ENCODE measurements at regions not wholly inside any gene's neighbourhood (a gene's known extent, or its start where the extent isn't known, plus 50 kb on each side); places are given as distances from the start of the nearest gene placed in this dataset.

DNA sequence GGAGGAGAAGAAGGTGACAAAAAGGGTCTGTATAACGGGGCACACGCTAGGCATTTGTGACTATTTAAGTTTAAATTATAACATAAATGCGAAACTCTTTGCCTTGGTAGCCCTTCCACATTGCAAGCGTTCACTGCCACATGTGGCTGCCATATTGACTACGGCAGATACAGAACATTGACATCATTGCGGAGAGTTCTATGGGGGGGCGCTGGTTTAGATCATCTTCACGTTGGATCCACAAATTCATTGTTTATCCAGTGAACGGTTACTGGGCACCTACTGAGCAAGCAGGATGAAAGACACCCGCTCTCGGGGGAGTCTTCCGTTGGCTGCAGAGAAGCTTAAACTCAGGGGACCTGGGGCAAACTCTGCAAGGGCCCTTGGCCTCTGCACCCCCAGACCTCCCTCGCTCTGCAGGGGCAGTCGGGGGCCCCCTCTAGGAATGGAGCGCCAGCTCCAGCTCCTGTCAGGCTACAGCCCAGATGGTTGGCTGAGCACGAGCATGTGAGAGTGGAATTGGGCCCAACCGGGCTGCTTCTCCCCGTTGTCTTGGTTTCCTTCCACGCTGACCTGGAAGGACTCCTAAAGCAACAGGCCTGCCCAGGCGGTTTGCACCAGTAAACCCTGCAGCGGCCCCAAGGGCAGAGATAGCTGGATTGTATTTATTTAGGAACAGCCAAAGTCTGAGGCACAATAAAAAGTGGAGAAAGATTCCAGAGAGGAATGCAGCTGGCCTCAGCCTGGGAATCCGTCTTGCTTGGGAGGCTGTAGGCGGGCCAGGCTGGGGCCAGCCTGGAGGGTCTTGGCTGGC, 172.2 kb downstream of the SEC14L1 start:
- TF ChIP-seq, protein P1, sequence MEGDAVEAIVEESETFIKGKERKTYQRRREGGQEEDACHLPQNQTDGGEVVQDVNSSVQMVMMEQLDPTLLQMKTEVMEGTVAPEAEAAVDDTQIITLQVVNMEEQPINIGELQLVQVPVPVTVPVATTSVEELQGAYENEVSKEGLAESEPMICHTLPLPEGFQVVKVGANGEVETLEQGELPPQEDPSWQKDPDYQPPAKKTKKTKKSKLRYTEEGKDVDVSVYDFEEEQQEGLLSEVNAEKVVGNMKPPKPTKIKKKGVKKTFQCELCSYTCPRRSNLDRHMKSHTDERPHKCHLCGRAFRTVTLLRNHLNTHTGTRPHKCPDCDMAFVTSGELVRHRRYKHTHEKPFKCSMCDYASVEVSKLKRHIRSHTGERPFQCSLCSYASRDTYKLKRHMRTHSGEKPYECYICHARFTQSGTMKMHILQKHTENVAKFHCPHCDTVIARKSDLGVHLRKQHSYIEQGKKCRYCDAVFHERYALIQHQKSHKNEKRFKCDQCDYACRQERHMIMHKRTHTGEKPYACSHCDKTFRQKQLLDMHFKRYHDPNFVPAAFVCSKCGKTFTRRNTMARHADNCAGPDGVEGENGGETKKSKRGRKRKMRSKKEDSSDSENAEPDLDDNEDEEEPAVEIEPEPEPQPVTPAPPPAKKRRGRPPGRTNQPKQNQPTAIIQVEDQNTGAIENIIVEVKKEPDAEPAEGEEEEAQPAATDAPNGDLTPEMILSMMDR (IDR thresholded peaks at IDR 0.05; ENCODE audit: control extremely low read depth, extremely low read depth, low read depth, missing control alignments), result no peak
- POLR2A ChIA-PET, result interaction anchor here (0.6 kb wide), 1 partner anchor 221 kb away, joined by 3 read pairs; no protein-coding TSS in a partner anchor
- DNase-seq (ENCODE audit: extremely low spot score), result no peak
- CTCF ChIA-PET, result interaction anchor here (1.3 to 1.8 kb wide), 3 partner anchors 14 to 226 kb away, joined by 3 to 6 read pairs (median 5); no protein-coding TSS in a partner anchor

DNA sequence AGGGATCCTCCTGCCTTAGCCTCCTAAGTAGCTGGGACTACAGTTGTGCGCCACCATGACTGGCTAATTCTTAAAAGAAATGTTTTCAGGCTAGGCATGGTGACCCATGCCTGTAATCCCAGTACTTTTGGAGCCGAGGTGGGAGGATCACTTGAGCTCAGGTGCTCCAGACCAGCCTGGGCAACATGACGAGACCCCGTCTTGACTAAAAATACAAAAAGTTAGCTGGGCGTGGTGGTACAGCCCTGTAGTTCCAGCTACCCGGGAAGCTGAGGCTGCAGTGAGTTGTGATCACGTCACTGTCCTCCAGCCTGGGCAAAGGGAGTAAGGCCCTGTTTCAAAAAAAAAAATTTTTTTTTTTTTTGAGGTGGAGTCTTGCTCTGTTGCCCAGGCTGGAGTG, 173.1 kb downstream of the SEC14L1 start:
- ChIA-PET CTCF (interaction anchor here (1.3 to 1.8 kb wide), 3 partner anchors 14 to 18 kb away, joined by 3 to 6 read pairs (median 5); no protein-coding TSS in a partner anchor), POLR2A (no interaction called here)
- TF ChIP-seq, protein P1 (IDR thresholded peaks at IDR 0.05; ENCODE audit: control extremely low read depth, extremely low read depth, low read depth, missing control alignments), result no peak
- no peak for DNase-seq (ENCODE audit: extremely low spot score)

DNA sequence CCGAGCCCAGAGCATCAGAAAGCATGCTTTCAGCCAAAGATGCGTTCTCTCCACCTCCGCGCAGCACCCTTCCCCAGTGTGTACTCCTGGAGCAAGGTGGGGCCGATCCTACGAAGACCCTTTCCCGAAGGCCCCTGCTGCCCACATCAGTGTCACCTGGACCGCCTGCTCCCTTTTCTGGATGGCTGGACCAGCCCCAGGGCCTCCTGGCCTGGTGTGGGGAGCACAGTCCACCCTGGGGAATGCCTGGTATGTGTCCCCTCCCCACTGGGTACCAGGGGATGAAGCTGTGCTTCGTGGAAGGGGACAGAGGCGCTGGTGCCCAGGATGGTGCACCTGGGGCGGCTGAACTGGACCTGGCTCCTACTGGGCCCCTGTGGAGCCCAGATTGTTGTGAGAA, 173.8 kb downstream of the SEC14L1 start:
- TF ChIP-seq, protein P1 (IDR thresholded peaks at IDR 0.05; ENCODE audit: control extremely low read depth, extremely low read depth, low read depth, missing control alignments), result no peak
- POLR2A ChIA-PET, result no interaction called here
- no peak for DNase-seq (ENCODE audit: extremely low spot score)
- CTCF ChIA-PET, result interaction anchor here (1.3 to 1.8 kb wide), 3 partner anchors 14 to 17 kb away, joined by 3 to 6 read pairs (median 5); no protein-coding TSS in a partner anchor

DNA sequence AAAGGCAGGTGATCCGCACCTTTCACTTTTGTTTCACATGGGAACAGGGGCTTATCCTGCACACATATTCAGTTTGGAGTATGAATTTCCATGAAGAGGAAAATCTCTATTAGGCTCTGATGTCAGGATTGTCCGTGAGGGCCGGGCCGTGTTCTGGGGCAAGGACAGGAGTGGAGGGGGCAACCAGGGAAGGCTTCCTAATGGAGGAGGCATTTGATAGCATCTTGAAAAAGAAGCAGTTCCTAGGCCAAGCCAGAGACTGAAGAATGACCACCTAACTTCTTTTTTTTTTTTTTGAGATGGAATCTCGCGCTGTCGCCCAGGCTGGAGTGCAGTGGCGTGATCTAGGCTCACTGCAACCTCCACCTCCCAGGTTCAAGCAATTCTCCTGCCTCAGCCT, 174.2 kb downstream of the SEC14L1 start:
- ChIA-PET POLR2A (no interaction called here), CTCF (interaction anchor here (1.3 to 1.8 kb wide), 2 partner anchors 13 to 16 kb away, joined by 3 to 5 read pairs; no protein-coding TSS in a partner anchor)
- DNase-seq (ENCODE audit: extremely low spot score), result no peak
- TF ChIP-seq, protein P1 (IDR thresholded peaks at IDR 0.05; ENCODE audit: control extremely low read depth, extremely low read depth, low read depth, missing control alignments), result no peak

DNA sequence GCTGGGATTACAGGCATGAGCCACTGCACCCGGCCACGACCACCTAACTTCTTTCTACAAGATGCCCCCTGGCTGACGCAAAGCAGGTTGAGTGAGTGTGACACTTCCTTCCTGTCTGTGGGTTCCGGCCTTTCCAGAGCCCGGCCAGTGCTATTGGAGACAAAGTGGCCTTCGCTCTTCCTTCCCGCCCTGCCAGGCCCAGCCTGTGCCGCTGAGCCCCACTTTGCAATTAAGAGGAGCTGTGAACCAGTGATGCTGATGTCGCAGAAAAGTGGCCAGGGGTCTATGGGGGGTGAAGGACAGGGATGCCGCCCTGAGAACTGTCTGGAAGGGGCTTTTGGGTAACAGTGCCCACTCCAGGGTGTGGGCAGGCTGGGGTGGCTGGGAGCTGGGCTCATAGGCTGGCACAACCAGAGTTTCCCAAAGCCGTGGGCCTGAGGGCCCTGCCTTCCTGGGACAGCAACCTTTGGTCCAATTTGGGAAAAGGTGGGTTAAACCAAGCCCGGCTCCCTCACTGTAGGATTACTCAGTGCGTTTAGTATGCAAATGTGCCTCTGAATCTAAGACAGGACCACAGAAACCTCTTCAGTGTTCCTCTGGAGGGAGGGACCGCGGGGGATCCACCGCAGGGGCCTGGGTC, 174.9 kb downstream of the SEC14L1 start:
- TF ChIP-seq, protein P1 (IDR thresholded peaks at IDR 0.05; ENCODE audit: control extremely low read depth, extremely low read depth, low read depth, missing control alignments), result no peak
- POLR2A ChIA-PET, result no interaction called here
- no peak for DNase-seq (ENCODE audit: extremely low spot score)
- CTCF ChIA-PET, result no interaction called here

DNA sequence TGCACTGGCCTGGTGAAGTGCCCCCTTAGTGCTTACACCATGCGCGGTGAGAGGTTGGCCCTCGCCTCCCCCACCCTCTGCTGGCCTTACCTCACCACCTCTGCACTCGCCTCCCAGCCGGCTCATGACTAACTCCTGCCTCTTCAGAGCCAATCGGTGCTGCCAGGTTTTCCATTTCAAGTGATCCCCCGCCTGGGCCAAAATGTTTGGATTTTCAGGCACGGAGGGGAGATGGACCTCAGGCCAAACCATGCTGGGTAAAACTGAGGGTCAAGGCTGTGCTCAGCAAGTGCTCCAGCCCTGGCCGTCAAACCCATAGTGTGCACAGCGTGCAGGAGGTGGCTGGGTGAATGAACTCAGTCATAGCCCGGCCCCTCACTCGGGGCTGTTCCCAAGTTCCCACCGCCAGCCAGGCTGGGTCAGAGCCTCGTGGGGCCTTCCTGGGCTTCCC, 175.4 kb downstream of the SEC14L1 start:
- CTCF ChIA-PET, result no interaction called here
- DNase-seq (ENCODE audit: extremely low spot score), result no peak
- POLR2A ChIA-PET, result no interaction called here
- TF ChIP-seq, protein P1 (IDR thresholded peaks at IDR 0.05; ENCODE audit: control extremely low read depth, extremely low read depth, low read depth, missing control alignments), result no peak
